Heart left ventricle (tissue), 13 donors: ENCODE measurements at regions not wholly inside any gene's neighbourhood (a gene's known extent, or its start where the extent isn't known, plus 50 kb on each side); places are given as distances from the start of the nearest gene placed in this dataset.

Source experiments
- CTCF ChIP-seq, 12 donors: fragments of 200-600 bp; sonication (generic) in 4 of 12; IDR thresholded peaks; one replicate each; pipeline versions ENCODE4 v1.5.0 to v1.8.0; 2018 to 2022; ENCODE audit warnings: antibody characterized with exemption in 12 of 12, mild to moderate bottlenecking in 5 of 12
- POLR2A ChIP-seq, 2 donors: fragments of 450-650 bp; IDR thresholded peaks; one replicate each; pipeline ENCODE4 v1.6.1; 2017; ENCODE audit warnings: antibody characterized with exemption in 2 of 2, mild to moderate bottlenecking in 2 of 2, moderate library complexity in 2 of 2
- donor health status: ischemic (EF 13 %, LVEDD 7.1; RV severe dilation, severe dysfunction).
- donor health status: DM: no; HTN: yes; CAD: no.
- donor health status: DM: no; HTN: no; CAD: no.
- donor health status: ischemic (EF 25% LVEDD 6.9; RV normal size, moderate dysfunction).
- donor health status: ischemic (EF 25% LVEDD 5.7; RV mildly dilated, moderate dysfunction).
- donor health status: ischemic (EF 35%, LVEDD 5.7; RV mildly dilated, moderate dysfunction).
- donor health status: nonischemic (EF 11% LVEDD 7.7; RV severe dilation, severe dysfunction).
- donor health status: DM: yes; HTN: yes; CAD: no.
- donor health status: PGD.
- donor health status: ischemic (EF 29% LVEDD 5.4; RV normal size, mild dysfunction).
- donor health status: nonischemic (EF 23%, LVEDD 6.1; RV moderate dilation, normal function).

GRCh38 chr5:130316971-130317680 lies 412.9 kb downstream of the CHSY3 start:
- no peak for TF ChIP-seq POLR2A (IDR thresholded peaks at IDR 0.05)
- TF ChIP-seq CTCF (IDR thresholded peaks at IDR 0.05) = no peak
